CD4-positive, alpha-beta memory T cell (primary cell): ENCODE measurements at regions not wholly inside any gene's neighbourhood (a gene's known extent, or its start where the extent isn't known, plus 50 kb on each side); places are given as distances from the start of the nearest gene placed in this dataset.
A peak's percentile ranks its signal among the peaks of the same experiment; 100 is the strongest.

Experiments used
- CTCF ChIA-PET: fragments of 350-600 bp; sonication (Branson Sonifier 250); formaldehyde crosslinking; loops from one replicate; lab custom pipeline; 2021; ENCODE audit warnings: inconsistent platforms; ENCODE audit not compliant: partially characterized antibody; lab: Charles Lee
- POLR2A ChIA-PET: fragments of 350-600 bp; sonication (Branson Sonifier 250); formaldehyde crosslinking; loops from one replicate; lab custom pipeline; 2021; ENCODE audit not compliant: partially characterized antibody; lab: Charles Lee
- DNase-seq, 5 donors: peaks; one replicate each; pipeline versions ENCODE4 v3.0.0 to v3.0.0-alpha.2; 2020 to 2022; ENCODE audit warnings: mixed read lengths in 1 of 5
- H3K27ac ChIP-seq: one replicate; pipeline ENCODE4 v1.7.0; 2013; ENCODE audit warnings: low read depth, low read length
- H3K27me3 ChIP-seq: 2 replicates; pipeline ENCODE4 v1.7.0; 2013; ENCODE audit warnings: mild to moderate bottlenecking, low read length, moderate library complexity; ENCODE audit not compliant: insufficient read depth
- H3K36me3 ChIP-seq: 2 replicates; pipeline ENCODE4 v1.7.0; 2013; ENCODE audit warnings: mild to moderate bottlenecking, low read length, moderate library complexity; ENCODE audit not compliant: insufficient read depth
- H3K4me1 ChIP-seq: 2 replicates; pipeline ENCODE4 v1.7.0; 2013; ENCODE audit warnings: mild to moderate bottlenecking, low read length, moderate library complexity; ENCODE audit not compliant: insufficient read depth
- H3K4me3 ChIP-seq, 2 donors: one replicate each; pipeline ENCODE4 v1.7.0; 2013; ENCODE audit warnings: low read length in 2 of 2, mild to moderate bottlenecking in 1 of 2
- H3K9me3 ChIP-seq, 2 donors: one replicate each; pipeline ENCODE4 v1.7.0; 2013; ENCODE audit warnings: low read length in 2 of 2, control low read depth in 1 of 2; ENCODE audit not compliant: control insufficient read depth in 1 of 2
- H3K27ac Mint-ChIP-seq, 7 donors: one replicate each; pipeline ENCODE4 v1.8.0; 2020 to 2021; ENCODE audit warnings: mixed read lengths in 7 of 7, mild to moderate bottlenecking in 6 of 7, inconsistent platforms in 3 of 7, moderate library complexity in 3 of 7
- H3K27me3 Mint-ChIP-seq, 2 donors: one replicate each; pipeline ENCODE4 v1.8.0; 2020 to 2021; ENCODE audit warnings: mixed read lengths in 2 of 2
- H3K36me3 Mint-ChIP-seq, 2 donors: one replicate each; pipeline ENCODE4 v1.8.0; 2020 to 2021; ENCODE audit warnings: mixed read lengths in 2 of 2, inconsistent platforms in 1 of 2, mild to moderate bottlenecking in 1 of 2
- H3K4me1 Mint-ChIP-seq, 4 donors: one replicate each; pipeline ENCODE4 v1.8.0; 2020 to 2021; ENCODE audit warnings: mixed read lengths in 4 of 4, mild to moderate bottlenecking in 1 of 4
- H3K4me3 Mint-ChIP-seq, 8 donors: one replicate each; pipeline ENCODE4 v1.8.0; 2020 to 2021; ENCODE audit warnings: mixed read lengths in 8 of 8, mild to moderate bottlenecking in 7 of 8, moderate library complexity in 6 of 8, inconsistent platforms in 3 of 8
- H3K9me3 Mint-ChIP-seq, 8 donors: one replicate each; pipeline ENCODE4 v1.8.0; 2020 to 2021; ENCODE audit warnings: mixed read lengths in 8 of 8, mild to moderate bottlenecking in 5 of 8, inconsistent platforms in 3 of 8, moderate library complexity in 1 of 8
- intact Hi-C: fragments of 100-400 bp; cut with micrococcal nuclease; formaldehyde crosslinking; loops from one replicate; pipeline ENCODE4 v1.15.1; 2023

DNA sequence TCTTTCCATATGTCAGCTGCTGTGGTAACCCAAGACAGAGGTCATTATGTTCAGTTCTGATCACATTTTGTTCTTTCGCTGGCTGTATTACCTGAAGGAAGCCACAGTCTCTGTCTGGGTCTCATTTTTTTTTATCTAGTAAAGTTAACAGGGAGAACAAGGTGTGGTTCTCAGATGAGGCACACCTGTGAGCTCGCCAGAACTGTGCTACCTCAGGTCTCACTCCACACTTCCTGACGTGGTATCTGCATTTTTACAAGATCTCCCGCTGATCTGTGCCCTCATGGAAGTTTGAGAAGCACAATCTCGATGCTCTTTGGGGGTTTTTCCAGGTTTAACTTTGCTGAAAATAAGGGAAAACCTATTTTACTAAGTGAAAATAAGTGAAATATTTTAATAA is 169.5 kb upstream of the CENPW start:
- Mint-ChIP-seq H3K27me3 (no peaks in the 10 kb centered on the region), H3K4me3 (no peak overlapping the region), H3K9me3 (peaks cover 0 to 8% (median 0%) of the 10 kb centered on the region in 8 donors), H3K4me1 (peaks cover 0 to 6% (median 5%) of the 10 kb centered on the region in 4 donors), H3K27ac (no peak overlapping the region), H3K36me3 (peaks cover 0 to 3% of the 10 kb centered on the region in 2 donors)
- ChIA-PET POLR2A (no interaction called here), CTCF (interaction anchor here (2.0 kb wide), 1 partner anchor 12 kb away, joined by 4 read pairs; no protein-coding TSS in a partner anchor)
- Histone ChIP-seq H3K36me3 (no peaks in the 10 kb centered on the region), H3K4me3 (no peak overlapping the region), H3K4me1 (no peaks in the 10 kb centered on the region), H3K27ac (no peak overlapping the region), H3K27me3 (no peaks in the 10 kb centered on the region), H3K9me3 (no peaks in the 10 kb centered on the region)
- intact Hi-C loops, result no loop called here
- no peak for DNase-seq

DNA sequence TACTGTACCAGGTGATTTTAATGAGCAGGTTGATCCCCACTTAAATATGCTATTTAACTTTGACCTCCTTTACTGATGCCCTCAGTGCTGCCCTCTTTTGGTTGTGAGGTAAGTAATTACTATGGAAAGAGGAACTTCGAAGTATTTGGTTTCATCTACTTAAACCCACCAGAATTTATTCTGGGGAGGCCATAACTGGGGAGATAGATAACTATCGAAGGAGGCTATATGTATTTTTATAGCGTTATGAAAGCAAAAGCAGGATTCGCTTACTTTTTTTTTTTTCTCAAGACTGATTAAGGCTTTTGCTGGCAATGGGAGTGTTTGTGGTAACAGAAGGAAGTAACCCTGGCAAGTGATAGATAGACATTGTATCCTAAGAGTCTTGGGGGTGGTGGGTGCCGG is 168.9 kb upstream of the CENPW start:
- H3K27ac Mint-ChIP-seq, result peak overlapping the region in 1 of 7 donors; percentile 1

DNA sequence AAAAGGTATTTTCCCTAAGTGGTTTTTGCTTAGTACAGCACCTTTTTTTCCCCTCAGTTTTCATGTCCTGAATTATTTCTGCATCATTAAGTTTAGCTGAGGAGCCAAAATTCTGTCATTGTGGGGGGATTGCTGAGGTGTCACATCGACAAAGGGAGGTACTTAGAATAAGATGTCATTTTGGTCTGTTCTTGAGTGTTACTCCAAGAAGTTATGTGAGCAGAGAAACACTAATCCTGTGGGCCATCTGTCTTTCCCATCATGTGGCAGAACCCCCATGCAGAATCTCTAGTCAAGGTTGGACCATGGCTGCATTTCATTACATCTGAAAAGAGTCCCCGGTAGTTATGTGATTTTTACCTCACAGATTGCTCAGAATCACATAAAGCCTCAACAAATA is 167.8 kb upstream of the CENPW start:
- no peak overlapping the region for H3K27ac Mint-ChIP-seq
- intact Hi-C loops, result no loop called here
- Histone ChIP-seq H3K9me3 (no peaks in the 10 kb centered on the region), H3K36me3 (no peaks in the 10 kb centered on the region), H3K27ac (no peak overlapping the region), H3K4me3 (no peak overlapping the region), H3K4me1 (no peaks in the 10 kb centered on the region), H3K27me3 (no peaks in the 10 kb centered on the region)
- POLR2A ChIA-PET, result no interaction called here
- peaks cover 0 to 6% (median 5%) of the 10 kb centered on the region in 4 donors for H3K4me1 Mint-ChIP-seq
- CTCF ChIA-PET, result interaction anchor here (1.2 kb wide), 1 partner anchor 391 kb away, joined by 3 read pairs; no protein-coding TSS in a partner anchor
- H3K36me3 Mint-ChIP-seq, result peaks cover 0 to 3% of the 10 kb centered on the region in 2 donors
- no peak overlapping the region for H3K4me3 Mint-ChIP-seq
- peaks cover 0 to 2% (median 0%) of the 10 kb centered on the region in 8 donors for H3K9me3 Mint-ChIP-seq
- no peaks in the 10 kb centered on the region for H3K27me3 Mint-ChIP-seq
- no peak for DNase-seq

More for the DNA sequence above, 168.9 kb upstream of the CENPW start:
- peaks cover 0 to 3% of the 10 kb centered on the region in 2 donors for H3K36me3 Mint-ChIP-seq
- peak overlapping the region in 6 of 8 donors; percentile 0 to 69 (median 6) for H3K4me3 Mint-ChIP-seq
- no peaks in the 10 kb centered on the region for H3K27me3 ChIP-seq
- peak in 4 of 5 donors; percentile 2 to 19 (median 7) for DNase-seq
- no peaks in the 10 kb centered on the region for H3K27me3 Mint-ChIP-seq
- H3K9me3 ChIP-seq, result no peaks in the 10 kb centered on the region
- CTCF ChIA-PET, result interaction anchor here (2.0 kb wide), 1 partner anchor 12 kb away, joined by 4 read pairs; no protein-coding TSS in a partner anchor
- no peak overlapping the region for H3K27ac ChIP-seq
- H3K4me1 ChIP-seq, result no peaks in the 10 kb centered on the region
- peaks cover 0 to 6% (median 5%) of the 10 kb centered on the region in 4 donors for H3K4me1 Mint-ChIP-seq
- intact Hi-C loops, result loop anchor here (1.0 kb wide), 1 partner anchor 175 kb away; no protein-coding TSS in a partner anchor
- H3K4me3 ChIP-seq, result no peak overlapping the region
- H3K9me3 Mint-ChIP-seq, result peaks cover 0 to 3% (median 0%) of the 10 kb centered on the region in 8 donors
- POLR2A ChIA-PET, result no interaction called here
- no peaks in the 10 kb centered on the region for H3K36me3 ChIP-seq

DNA sequence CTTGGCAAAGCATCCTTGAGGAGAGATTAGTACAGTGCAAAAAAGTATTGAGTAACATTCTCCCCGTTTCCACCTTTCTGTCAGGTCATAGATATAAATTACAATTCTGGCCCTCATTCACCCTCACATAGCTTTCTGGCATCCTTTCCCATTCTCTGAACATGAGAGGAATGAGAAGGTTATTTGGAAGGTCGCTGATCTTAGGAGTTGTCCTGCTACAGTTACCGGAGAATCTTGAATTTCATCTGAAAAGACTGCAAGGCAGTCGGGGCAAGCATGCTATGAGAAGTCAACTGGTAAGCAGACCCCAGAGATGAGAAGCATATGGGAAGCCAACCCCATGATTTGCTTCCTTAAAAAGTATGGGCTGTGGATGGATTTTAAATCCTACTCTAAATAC is 166.7 kb upstream of the CENPW start:
- H3K27me3 Mint-ChIP-seq, result no peaks in the 10 kb centered on the region
- H3K36me3 Mint-ChIP-seq, result no peaks in the 10 kb centered on the region
- no peaks in the 10 kb centered on the region for H3K27me3 ChIP-seq
- H3K4me1 Mint-ChIP-seq, result peaks cover 0 to 6% (median 5%) of the 10 kb centered on the region in 4 donors
- no peak overlapping the region for H3K27ac ChIP-seq
- no peaks in the 10 kb centered on the region for H3K4me1 ChIP-seq
- intact Hi-C loops, result no loop called here
- H3K36me3 ChIP-seq, result no peaks in the 10 kb centered on the region
- H3K27ac Mint-ChIP-seq, result no peak overlapping the region
- no peak overlapping the region for H3K4me3 Mint-ChIP-seq
- CTCF ChIA-PET, result no interaction called here
- no peaks in the 10 kb centered on the region for H3K9me3 Mint-ChIP-seq
- DNase-seq, result no peak
- POLR2A ChIA-PET, result no interaction called here
- no peaks in the 10 kb centered on the region for H3K9me3 ChIP-seq
- no peak overlapping the region for H3K4me3 ChIP-seq

DNA sequence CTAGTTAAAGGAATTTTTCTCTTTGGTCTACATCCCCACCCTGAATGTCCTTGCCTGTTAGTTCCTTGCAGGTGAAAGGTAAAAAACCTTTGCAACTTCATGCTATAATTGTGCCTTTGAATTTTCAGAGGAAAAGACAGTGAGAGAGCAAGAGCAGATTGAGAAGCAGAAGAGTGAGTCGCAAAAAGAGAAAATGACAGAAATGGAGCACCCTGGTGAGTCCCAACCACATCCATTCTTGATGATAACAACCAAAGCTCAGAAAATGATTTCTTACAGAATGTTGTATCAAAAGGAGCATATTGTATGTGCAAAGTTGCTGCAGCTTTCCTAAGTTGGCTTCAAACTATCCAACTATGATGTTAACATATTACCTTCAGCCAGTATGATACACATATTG is 165.2 kb upstream of the CENPW start:
- H3K27ac Mint-ChIP-seq, result no peak overlapping the region
- H3K4me1 ChIP-seq, result no peaks in the 10 kb centered on the region
- no peaks in the 10 kb centered on the region for H3K36me3 ChIP-seq
- H3K27me3 ChIP-seq, result no peaks in the 10 kb centered on the region
- no peaks in the 10 kb centered on the region for H3K9me3 ChIP-seq
- no peak overlapping the region for H3K27ac ChIP-seq
- H3K36me3 Mint-ChIP-seq, result no peaks in the 10 kb centered on the region
- H3K4me3 Mint-ChIP-seq, result no peak overlapping the region
- no peak overlapping the region for H3K4me3 ChIP-seq
- no peak for DNase-seq
- ChIA-PET POLR2A (no interaction called here), CTCF (no interaction called here)
- no peaks in the 10 kb centered on the region for H3K9me3 Mint-ChIP-seq
- intact Hi-C loops, result no loop called here
- H3K27me3 Mint-ChIP-seq, result no peaks in the 10 kb centered on the region
- H3K4me1 Mint-ChIP-seq, result peaks cover 0 to 6% (median 5%) of the 10 kb centered on the region in 4 donors

DNA sequence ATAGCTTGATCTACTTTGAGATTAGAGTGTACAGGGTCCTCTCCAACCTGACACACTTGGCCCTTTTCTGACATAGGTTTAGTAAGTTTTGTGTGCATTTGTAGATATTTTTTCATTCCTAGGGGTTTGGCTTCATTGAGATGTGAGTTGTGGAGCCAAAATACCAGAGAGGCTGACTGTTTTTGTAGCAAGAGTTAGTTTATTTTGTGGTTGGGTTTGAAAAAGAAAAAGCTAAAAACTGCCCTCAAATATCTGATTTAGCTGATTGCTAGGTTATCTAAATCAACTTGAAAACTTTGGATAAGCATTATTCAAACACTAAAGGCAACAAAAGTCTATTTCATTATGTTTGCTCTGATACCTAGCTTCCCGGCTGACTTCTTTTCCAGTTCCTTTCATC is 164.7 kb upstream of the CENPW start:
- H3K36me3 Mint-ChIP-seq, result no peaks in the 10 kb centered on the region
- DNase-seq, result no peak
- no peaks in the 10 kb centered on the region for H3K36me3 ChIP-seq
- intact Hi-C loops, result no loop called here
- H3K9me3 ChIP-seq, result no peaks in the 10 kb centered on the region
- H3K4me1 Mint-ChIP-seq, result peaks cover 0 to 6% (median 5%) of the 10 kb centered on the region in 4 donors
- H3K4me3 ChIP-seq, result no peak overlapping the region
- no peaks in the 10 kb centered on the region for H3K27me3 Mint-ChIP-seq
- no peak overlapping the region for H3K27ac Mint-ChIP-seq
- ChIA-PET POLR2A (no interaction called here), CTCF (no interaction called here)
- H3K9me3 Mint-ChIP-seq, result no peaks in the 10 kb centered on the region
- H3K27me3 ChIP-seq, result no peaks in the 10 kb centered on the region
- H3K4me1 ChIP-seq, result no peaks in the 10 kb centered on the region
- no peak overlapping the region for H3K27ac ChIP-seq
- H3K4me3 Mint-ChIP-seq, result no peak overlapping the region

DNA sequence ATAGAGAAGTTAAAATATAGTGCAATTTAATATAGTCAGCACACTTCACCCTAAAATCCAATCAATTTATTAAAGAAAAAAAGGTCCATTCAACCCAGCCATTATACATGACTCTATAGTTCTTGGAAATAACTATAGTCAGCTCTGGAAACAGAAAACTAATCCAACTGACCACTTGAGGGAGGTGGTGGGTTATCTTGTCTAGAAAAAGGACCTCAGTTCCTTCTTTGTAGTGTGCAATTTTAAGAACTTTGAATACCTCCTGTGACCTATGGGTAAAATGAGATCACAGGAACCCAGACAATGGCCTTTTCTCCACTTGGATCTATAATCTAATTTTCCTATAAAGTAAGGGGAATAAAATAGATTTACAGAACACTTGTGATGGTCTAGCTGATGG is 163.6 kb upstream of the CENPW start:
- Histone ChIP-seq H3K9me3 (no peaks in the 10 kb centered on the region), H3K4me1 (no peaks in the 10 kb centered on the region), H3K36me3 (no peaks in the 10 kb centered on the region), H3K27me3 (no peaks in the 10 kb centered on the region), H3K4me3 (no peak overlapping the region), H3K27ac (no peak overlapping the region)
- ChIA-PET CTCF (interaction anchor here (2.3 kb wide), 1 partner anchor 9 kb away, joined by 6 read pairs; no protein-coding TSS in a partner anchor), POLR2A (no interaction called here)
- Mint-ChIP-seq H3K36me3 (peaks cover 0 to under 1% of the 10 kb centered on the region in 2 donors), H3K9me3 (no peaks in the 10 kb centered on the region), H3K27me3 (no peaks in the 10 kb centered on the region), H3K27ac (no peak overlapping the region), H3K4me3 (no peak overlapping the region), H3K4me1 (peaks cover 0 to 2% (median 0%) of the 10 kb centered on the region in 4 donors)
- no peak for DNase-seq
- intact Hi-C loops, result no loop called here
